NCI-H2171 (cell line): ENCODE measurements at regions not wholly inside any gene's neighbourhood (a gene's known extent, or its start where the extent isn't known, plus 50 kb on each side); places are given as distances from the start of the nearest gene placed in this dataset.

Experiments
- DNase-seq: peaks from one replicate; lab custom pipeline; 2025; lab: John Stamatoyannopoulos, UW

- no peak for DNase-seq
These were observed 196.4 kb downstream of the RASSF9 start for GRCh38 chr12:85639834-85640233.

GRCh38 chr12:85641796-85642195 lies 194.4 kb downstream of the RASSF9 start:
- DNase-seq, result no peak

- no peak for DNase-seq
These were observed 193.9 kb downstream of the RASSF9 start for GRCh38 chr12:85642288-85642687.

GRCh38 chr12:85642808-85643207 lies 193.4 kb downstream of the RASSF9 start:
- no peak for DNase-seq

- DNase-seq, result no peak
These were observed 191.7 kb downstream of the RASSF9 start for GRCh38 chr12:85644508-85644907.

- DNase-seq, result no peak
These were observed 182.3 kb downstream of the RASSF9 start for GRCh38 chr12:85653731-85654455.

- DNase-seq, result no peak
These were observed 181.8 kb downstream of the RASSF9 start for GRCh38 chr12:85654456-85654840.

GRCh38 chr12:85656561-85656960 lies 179.6 kb downstream of the RASSF9 start:
- DNase-seq, result no peak

- no peak for DNase-seq
These were observed 179.0 kb downstream of the RASSF9 start for GRCh38 chr12:85657251-85657650.

GRCh38 chr12:85657836-85658630 lies 178.2 kb downstream of the RASSF9 start:
- DNase-seq, result no peak

GRCh38 chr12:85659754-85660530 lies 176.3 kb downstream of the RASSF9 start:
- no peak for DNase-seq

- DNase-seq, result no peak
These were observed 174.6 kb downstream of the RASSF9 start for GRCh38 chr12:85661461-85662206.

- no peak for DNase-seq
These were observed 174.0 kb downstream of the RASSF9 start for GRCh38 chr12:85662207-85662602.

GRCh38 chr12:85663631-85664030 lies 172.6 kb downstream of the RASSF9 start:
- DNase-seq, result no peak

- DNase-seq, result no peak
These were observed 171.8 kb downstream of the RASSF9 start for GRCh38 chr12:85664429-85664828.

- no peak for DNase-seq
These were observed 166.3 kb downstream of the RASSF9 start for GRCh38 chr12:85669911-85670310.

- DNase-seq, result no peak
These were observed 163.8 kb downstream of the RASSF9 start for GRCh38 chr12:85672436-85672835.

- DNase-seq, result no peak
These were observed 162.2 kb downstream of the RASSF9 start for GRCh38 chr12:85673921-85674420.

- no peak for DNase-seq
These were observed 159.1 kb downstream of the RASSF9 start for GRCh38 chr12:85676816-85677749.

GRCh38 chr12:85679296-85679695 lies 156.9 kb downstream of the RASSF9 start:
- no peak for DNase-seq

- DNase-seq, result no peak
These were observed 155.3 kb downstream of the RASSF9 start for GRCh38 chr12:85680881-85681280.
